Endodermal cell (in vitro differentiated cells): ENCODE measurements at regions not wholly inside any gene's neighbourhood (a gene's known extent, or its start where the extent isn't known, plus 50 kb on each side); places are given as distances from the start of the nearest gene placed in this dataset.

Experiments
- DNase-seq: peaks from one replicate; pipeline ENCODE4 v3.0.0-alpha.2; 2017
- H3K27ac ChIP-seq: 2 replicates; pipeline ENCODE4 v1.5.1; 2013; ENCODE audit warnings: mild to moderate bottlenecking, low read depth, low read length, moderate library complexity
- H3K27me3 ChIP-seq: 2 replicates; pipeline ENCODE4 v1.6.1; 2013; ENCODE audit warnings: mild to moderate bottlenecking, low read length, moderate library complexity; ENCODE audit not compliant: insufficient read depth, control insufficient read depth, poor library complexity, severe bottlenecking
- H3K36me3 ChIP-seq: 2 replicates; pipeline ENCODE4 v1.7.0; 2013; ENCODE audit warnings: mild to moderate bottlenecking, low read length, moderate library complexity; ENCODE audit not compliant: control insufficient read depth, insufficient read depth
- H3K4me1 ChIP-seq: one replicate; pipeline ENCODE4 v1.7.0; 2013; ENCODE audit warnings: low read length; ENCODE audit not compliant: control insufficient read depth, insufficient read depth
- H3K4me3 ChIP-seq: 2 replicates; pipeline ENCODE4 v1.5.1; 2013; ENCODE audit warnings: mild to moderate bottlenecking, low read length, moderate library complexity
- H3K9ac ChIP-seq: 2 replicates; pipeline ENCODE4 v1.6.1; 2013; ENCODE audit warnings: mild to moderate bottlenecking, low read length, moderate library complexity; ENCODE audit not compliant: poor library complexity, severe bottlenecking; ENCODE audit errors: extremely low read depth
- H3K9me3 ChIP-seq: 2 replicates; pipeline ENCODE4 v1.6.1; 2013; ENCODE audit warnings: mild to moderate bottlenecking, low read length, moderate library complexity; ENCODE audit not compliant: control insufficient read depth
- H3K27ac Mint-ChIP-seq: 2 replicates; pipeline ENCODE4 v1.8.0; 2020; ENCODE audit warnings: mixed read lengths
- H3K27me3 Mint-ChIP-seq: 2 replicates; pipeline ENCODE4 v1.8.0; 2021; ENCODE audit warnings: mild to moderate bottlenecking, mixed read lengths; ENCODE audit not compliant: insufficient read depth
- H3K36me3 Mint-ChIP-seq: 2 replicates; pipeline ENCODE4 v1.8.0; 2020; ENCODE audit warnings: low read depth, mixed read lengths
- H3K4me1 Mint-ChIP-seq: 2 replicates; pipeline ENCODE4 v1.8.0; 2020; ENCODE audit warnings: mixed read lengths
- H3K4me3 Mint-ChIP-seq: 2 replicates; pipeline ENCODE4 v1.8.0; 2020; ENCODE audit warnings: mild to moderate bottlenecking, moderate library complexity, mixed read lengths
- H3K9me3 Mint-ChIP-seq: 2 replicates; pipeline ENCODE4 v1.8.0; 2020; ENCODE audit warnings: mild to moderate bottlenecking, mixed read lengths
- WGBS, 2 experiments: methylation state at CpG; one replicate each; pipeline versions ENCODE4 v1.1.5 to v1.1.7; 2013; ENCODE audit warnings: missing lambda C conversion rate in 2 of 2, mixed read lengths in 1 of 2; ENCODE audit not compliant: insufficient coverage in 1 of 2, insufficient read length in 1 of 2; 5-methylcytosine and 5-hydroxymethylcytosine counted together
- TF ChIP-seq, protein P1 (sequence below): fragments of 200-600 bp; sonication (generic); conservative IDR thresholded peaks from 2 replicates; pipeline ENCODE4 v1.5.0; 2021; ENCODE audit warnings: antibody characterized with exemption, mild to moderate bottlenecking

DNA sequence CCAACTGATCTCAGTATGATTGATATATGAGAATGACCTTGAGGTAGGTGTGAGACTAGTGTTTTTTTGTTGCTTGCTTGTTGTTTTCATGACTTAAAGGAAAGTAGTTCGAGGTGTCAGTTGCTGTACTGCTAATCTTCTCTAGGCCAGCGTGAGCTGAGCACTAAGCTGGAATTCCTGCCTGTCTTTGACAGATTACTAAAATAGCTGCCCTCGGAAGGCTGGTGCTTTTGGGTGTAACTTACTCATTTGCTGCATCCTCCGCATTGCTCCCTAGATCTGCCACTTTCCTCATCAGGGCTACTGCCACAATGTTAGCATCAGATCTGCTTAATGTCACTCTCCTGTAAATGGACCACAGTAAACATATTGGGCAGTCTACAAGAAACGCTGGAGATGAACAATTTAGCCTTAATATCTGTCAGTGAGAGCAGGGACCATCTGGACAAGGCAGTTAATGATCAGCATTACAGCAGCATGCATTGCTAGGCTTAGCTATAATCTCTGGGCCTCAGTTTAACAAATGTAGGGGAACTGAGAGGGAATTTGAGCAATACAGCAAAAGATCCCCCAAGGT is 106.6 kb upstream of the CDH6 start:
- Histone ChIP-seq H3K9me3 (no peaks in the 10 kb centered on the region), H3K4me3 (no peak overlapping the region), H3K27ac (no peak overlapping the region), H3K4me1 (peaks cover 4% of the 10 kb centered on the region), H3K9ac (no peak overlapping the region), H3K27me3 (no peaks in the 10 kb centered on the region), H3K36me3 (no peaks in the 10 kb centered on the region)
- peak; percentile 50 for DNase-seq
- Mint-ChIP-seq H3K4me1 (peaks cover 12% of the 10 kb centered on the region), H3K9me3 (no peaks in the 10 kb centered on the region), H3K27me3 (no peaks in the 10 kb centered on the region), H3K4me3 (no peak overlapping the region), H3K36me3 (no peaks in the 10 kb centered on the region), H3K27ac (no peak overlapping the region)
- WGBS, 2 experiments: 76% methylated on average over 5 of the region's 5 CpGs
- TF ChIP-seq, protein P1, sequence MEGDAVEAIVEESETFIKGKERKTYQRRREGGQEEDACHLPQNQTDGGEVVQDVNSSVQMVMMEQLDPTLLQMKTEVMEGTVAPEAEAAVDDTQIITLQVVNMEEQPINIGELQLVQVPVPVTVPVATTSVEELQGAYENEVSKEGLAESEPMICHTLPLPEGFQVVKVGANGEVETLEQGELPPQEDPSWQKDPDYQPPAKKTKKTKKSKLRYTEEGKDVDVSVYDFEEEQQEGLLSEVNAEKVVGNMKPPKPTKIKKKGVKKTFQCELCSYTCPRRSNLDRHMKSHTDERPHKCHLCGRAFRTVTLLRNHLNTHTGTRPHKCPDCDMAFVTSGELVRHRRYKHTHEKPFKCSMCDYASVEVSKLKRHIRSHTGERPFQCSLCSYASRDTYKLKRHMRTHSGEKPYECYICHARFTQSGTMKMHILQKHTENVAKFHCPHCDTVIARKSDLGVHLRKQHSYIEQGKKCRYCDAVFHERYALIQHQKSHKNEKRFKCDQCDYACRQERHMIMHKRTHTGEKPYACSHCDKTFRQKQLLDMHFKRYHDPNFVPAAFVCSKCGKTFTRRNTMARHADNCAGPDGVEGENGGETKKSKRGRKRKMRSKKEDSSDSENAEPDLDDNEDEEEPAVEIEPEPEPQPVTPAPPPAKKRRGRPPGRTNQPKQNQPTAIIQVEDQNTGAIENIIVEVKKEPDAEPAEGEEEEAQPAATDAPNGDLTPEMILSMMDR: no peak

DNA sequence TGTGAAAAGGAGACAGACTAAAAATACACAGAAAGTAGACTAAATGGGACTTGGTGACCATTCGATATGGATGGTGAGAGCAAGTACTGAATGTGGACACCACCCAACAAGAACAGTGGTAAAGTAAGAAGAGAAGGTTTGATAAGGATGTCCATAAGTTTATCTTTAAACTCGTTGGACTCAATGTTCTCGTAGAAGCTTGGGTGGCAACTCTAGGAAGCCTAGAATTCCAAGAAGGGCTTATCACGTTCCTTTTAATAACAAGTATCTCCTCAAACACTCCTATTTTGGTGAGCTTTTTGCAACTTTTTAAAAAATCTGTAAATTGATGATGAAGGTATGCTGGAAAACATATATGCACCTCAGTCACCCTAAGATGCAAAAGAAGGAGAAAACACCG is 108.6 kb upstream of the CDH6 start:
- H3K36me3 Mint-ChIP-seq: no peaks in the 10 kb centered on the region
- Histone ChIP-seq H3K9me3 (no peaks in the 10 kb centered on the region), H3K27me3 (no peaks in the 10 kb centered on the region), H3K27ac (no peak overlapping the region), H3K36me3 (no peaks in the 10 kb centered on the region), H3K9ac (no peak overlapping the region), H3K4me3 (no peak overlapping the region), H3K4me1 (peaks cover 4% of the 10 kb centered on the region)
- H3K4me1 Mint-ChIP-seq: peaks cover 12% of the 10 kb centered on the region
- no peak overlapping the region for H3K27ac Mint-ChIP-seq
- H3K27me3 Mint-ChIP-seq: no peaks in the 10 kb centered on the region
- TF ChIP-seq, protein P1: no peak
- H3K4me3 Mint-ChIP-seq: no peak overlapping the region
- H3K9me3 Mint-ChIP-seq: no peaks in the 10 kb centered on the region
- DNase-seq: no peak
- WGBS, 2 experiments: 90 to 99% methylated on average over 1 to 5 of the region's 5 CpGs

DNA sequence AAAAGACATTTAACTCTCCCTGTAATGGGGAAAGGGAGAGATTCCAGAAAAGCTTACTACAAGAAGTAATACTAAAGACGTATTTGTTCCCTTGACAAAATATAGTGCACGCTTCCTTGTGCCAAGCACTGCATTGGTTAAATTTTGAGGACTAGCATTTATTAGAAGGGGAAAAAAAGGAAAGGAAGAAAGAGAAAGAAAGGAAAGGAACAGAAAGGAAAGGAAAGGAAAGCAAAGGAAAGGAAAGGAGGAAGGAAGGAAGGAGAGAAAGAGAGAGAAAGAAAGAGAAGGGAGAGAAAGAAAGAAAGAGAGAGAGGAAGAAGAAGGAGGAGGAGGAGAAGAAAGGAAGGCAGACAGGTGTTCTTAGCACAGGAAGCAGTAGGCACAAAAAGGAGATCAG is 110.1 kb upstream of the CDH6 start:
- Mint-ChIP-seq H3K36me3 (no peaks in the 10 kb centered on the region), H3K4me1 (peaks cover 15% of the 10 kb centered on the region), H3K27me3 (no peaks in the 10 kb centered on the region), H3K4me3 (no peak overlapping the region), H3K27ac (no peak overlapping the region), H3K9me3 (no peaks in the 10 kb centered on the region)
- Histone ChIP-seq H3K9ac (no peak overlapping the region), H3K36me3 (no peaks in the 10 kb centered on the region), H3K4me3 (no peak overlapping the region), H3K27me3 (no peaks in the 10 kb centered on the region), H3K4me1 (peaks cover 4% of the 10 kb centered on the region), H3K9me3 (no peaks in the 10 kb centered on the region), H3K27ac (no peak overlapping the region)
- DNase-seq: no peak
- TF ChIP-seq, protein P1: no peak
- 92 to 100% methylated on average over 2 of the region's 2 CpGs for WGBS, 2 experiments
